NOMO-1 (cell line): ENCODE measurements at regions not wholly inside any gene's neighbourhood (a gene's known extent, or its start where the extent isn't known, plus 50 kb on each side); places are given as distances from the start of the nearest gene placed in this dataset.
"Not testable (repeated sequence)": the region's sequence is repeated elsewhere in the genome, so short reads cannot be mapped to it uniquely, and the experiment has no call there.

Experiments
- DNase-seq, 2 experiments: peaks; one replicate each; lab custom pipeline; 2025; ENCODE audit not compliant: unreplicated experiment in 2 of 2; lab: John Stamatoyannopoulos, UW

GRCh38 chrX:34406580-34406979, 250.5 kb downstream of the TMEM47 start:
- DNase-seq: no peak

GRCh38 chrX:34404386-34405070, 252.6 kb downstream of the TMEM47 start:
- DNase-seq: no peak

DNA sequence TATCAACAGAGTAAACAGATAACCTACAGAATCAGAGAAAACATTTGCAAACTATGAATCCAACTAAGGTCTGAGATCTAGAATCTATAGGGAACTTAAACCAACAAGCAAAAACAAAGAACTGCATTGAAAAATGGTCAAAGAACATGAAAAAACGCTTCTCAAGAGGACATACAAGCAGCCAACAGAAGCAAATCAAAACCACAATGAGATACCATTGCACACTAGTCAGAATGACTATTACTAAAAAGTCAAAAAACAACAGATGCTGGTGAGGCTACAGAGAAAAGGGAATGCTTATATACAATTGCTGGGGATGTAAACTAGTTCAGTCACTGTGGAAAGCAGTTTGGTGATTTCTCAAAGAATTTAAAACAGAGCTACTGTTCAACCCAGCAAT, 255.7 kb downstream of the TMEM47 start:
- no peak for DNase-seq

DNA sequence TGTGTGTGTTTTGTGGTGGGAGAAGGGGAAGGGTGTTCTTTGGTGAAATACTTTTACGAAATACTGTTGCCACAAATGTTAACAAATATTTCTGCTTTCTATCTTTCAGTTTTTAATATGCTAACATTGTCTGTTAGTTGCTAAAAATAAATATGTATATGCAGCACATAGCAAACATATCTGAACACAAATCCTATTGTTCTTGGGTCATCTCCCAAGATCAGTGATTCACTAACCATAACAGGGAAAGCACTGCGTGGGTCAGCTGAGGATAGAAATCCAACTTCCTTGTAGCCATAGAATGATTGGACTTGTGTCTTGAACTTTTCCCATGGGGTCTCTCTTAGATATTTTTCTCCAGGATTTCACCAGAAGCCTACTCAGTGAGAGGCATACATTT, 250.3 kb upstream of the FAM47A start:
- DNase-seq: no peak

GRCh38 chrX:34381241-34381640, 249.1 kb upstream of the FAM47A start:
- no peak for DNase-seq

DNA sequence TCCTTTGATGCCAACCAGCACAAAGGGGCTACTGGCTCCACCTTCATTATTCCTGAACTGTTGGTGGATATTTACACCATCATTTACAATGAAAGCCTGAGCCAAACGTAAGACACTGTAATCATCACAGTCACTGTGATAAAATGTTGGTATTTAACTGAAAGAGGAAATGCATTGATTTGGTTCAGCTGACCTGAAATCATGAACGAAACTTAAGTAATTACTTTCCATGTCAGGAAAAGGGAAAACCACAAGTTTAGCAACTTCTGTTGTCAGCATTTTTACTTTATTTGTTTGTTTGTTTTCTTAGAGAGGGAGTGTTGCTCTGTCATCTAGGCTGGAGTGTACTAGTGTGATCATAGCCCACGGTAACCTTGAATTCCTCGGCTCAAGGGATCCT, 247.8 kb upstream of the FAM47A start:
- no peak for DNase-seq

- DNase-seq: no peak
These were observed 245.5 kb upstream of the FAM47A start for GRCh38 chrX:34377645-34378044.

GRCh38 chrX:34371754-34372153, 239.6 kb upstream of the FAM47A start:
- no peak for DNase-seq

DNA sequence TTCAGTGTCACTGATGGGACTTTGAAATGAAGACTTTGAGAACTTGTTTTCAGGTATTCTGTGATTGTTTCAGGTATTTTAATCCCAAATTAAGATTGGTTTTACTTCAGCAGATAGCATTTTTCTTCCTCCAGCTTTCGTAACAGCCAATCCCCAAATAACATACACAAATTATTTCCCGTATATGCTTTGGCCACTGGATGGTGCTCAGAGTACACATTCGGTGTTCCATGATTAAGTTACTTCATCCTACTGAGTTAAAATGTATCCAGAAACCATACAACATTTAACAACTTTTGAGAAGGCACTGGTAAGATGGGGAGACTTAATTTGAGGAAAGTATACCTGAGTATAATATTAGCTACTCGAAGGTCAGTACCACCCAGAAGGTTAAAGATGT, 233.4 kb upstream of the FAM47A start:
- DNase-seq: no peak

DNA sequence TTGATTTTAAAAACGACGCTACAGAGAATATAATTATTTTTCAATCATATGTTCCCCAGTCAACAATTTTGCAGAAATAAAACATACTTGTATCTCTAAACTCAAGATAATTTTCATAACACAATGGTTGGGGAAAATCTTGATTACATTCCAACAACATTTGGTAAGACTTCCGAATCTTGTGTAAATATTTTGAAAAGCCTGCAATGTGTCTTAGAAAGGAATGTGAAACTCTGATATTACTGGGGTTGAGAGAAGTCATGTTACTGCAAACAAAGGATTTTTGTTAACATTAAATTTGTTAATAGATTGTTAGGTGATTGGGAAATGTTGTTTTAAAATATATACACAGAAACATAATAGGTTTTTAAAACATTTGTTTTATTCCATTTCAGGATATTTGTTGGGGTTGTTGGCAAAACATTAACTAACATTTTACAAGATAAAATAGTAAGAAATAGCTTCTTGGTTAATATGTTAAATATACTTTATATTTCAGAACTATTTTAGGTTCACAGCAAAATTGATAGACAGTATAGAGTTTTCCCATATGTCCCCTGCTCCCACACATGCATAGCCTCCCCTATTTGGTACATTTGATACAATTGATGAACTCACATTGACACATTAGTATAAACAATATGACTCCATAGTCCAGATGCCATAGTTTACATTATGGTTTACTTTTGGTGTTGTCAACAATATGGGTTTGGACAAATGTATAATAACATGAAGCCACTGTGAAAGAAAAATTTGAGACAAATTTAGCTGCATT, 218.6 kb upstream of the FAM47A start:
- no peak for DNase-seq

DNA sequence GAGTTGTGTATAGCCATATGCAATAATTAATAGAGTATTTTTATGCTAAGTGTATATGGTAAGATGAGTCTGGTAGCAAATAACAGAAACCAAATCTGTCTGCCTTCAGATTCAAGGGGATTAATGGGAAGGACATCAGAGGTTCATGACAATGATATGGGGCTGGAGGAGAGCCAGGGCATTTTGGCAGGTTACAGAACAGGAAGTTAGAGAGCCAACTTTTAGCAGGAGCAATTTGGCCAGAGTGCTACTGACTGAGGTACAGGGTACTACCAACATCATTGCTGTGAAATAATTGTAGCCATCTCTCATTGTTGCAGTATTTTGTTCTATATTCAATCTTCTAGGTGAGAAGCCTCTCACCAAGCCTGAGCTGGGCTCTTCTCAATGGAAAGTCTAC, 210.9 kb upstream of the FAM47A start:
- DNase-seq: no peak

GRCh38 chrX:34341814-34342213, 209.7 kb upstream of the FAM47A start:
- DNase-seq: no peak

DNA sequence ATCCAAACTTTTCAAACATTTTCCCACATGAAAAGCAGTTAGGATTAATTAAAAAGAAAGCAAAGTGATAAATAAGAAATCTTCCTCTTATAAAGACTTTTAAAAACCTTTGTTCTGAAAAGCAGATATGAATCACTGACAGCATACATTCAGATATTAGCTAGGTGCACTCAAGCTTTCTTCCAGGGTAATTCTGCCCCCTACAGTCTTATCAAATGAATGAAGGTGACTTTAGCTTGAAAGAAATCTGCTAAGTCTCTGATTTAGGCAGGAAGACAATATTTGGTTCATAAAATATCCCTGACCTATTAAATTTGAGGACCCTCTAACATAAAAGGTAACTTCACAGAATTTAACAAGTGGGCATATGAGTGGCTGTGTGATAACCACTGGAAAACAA, 209.1 kb upstream of the FAM47A start:
- no peak for DNase-seq

DNA sequence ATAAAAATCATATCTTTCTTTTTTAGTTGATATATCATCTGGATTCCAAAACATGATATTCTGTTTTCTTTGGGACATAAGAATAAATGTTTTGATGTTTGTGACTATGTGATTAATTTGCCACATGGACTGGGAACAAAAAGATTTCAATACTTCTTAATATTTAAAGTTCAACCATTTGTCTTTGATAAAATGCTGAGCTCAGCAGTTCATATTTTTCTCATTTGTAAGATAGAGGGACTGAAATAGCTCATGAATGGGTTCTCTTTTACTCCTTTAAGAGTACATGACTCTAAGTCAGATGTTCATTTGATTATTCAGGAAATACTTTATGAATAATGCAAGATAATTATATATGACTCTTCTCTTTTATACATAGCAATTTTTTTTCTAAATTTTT, 205.9 kb upstream of the FAM47A start:
- DNase-seq: no peak

GRCh38 chrX:34335376-34335775, 203.3 kb upstream of the FAM47A start:
- DNase-seq: not testable (repeated sequence)

- peak in 1 of 2 experiments; percentile 4 for DNase-seq
These were observed 200.2 kb upstream of the FAM47A start for GRCh38 chrX:34332334-34332733.

DNA sequence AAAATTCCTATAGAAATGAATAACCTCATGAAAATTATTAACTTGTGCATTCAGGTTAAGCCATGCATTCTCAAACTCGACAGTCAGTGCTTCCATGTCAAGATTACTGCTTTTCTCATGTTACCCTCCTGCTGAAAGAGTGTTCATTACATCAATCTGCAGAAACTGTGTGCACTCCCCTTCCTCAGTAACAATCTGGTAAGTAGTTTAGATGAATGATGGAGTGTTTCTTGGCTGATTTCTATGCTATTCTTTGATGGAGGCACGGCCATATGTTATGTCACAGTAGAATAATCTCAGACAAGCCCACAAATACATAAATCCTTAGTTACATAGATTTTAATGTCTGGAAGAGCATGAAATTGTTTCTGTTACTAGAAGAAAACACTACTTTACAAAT, 193.3 kb upstream of the FAM47A start:
- DNase-seq: no peak

- not testable (repeated sequence) for DNase-seq
These were observed 188.3 kb upstream of the FAM47A start for GRCh38 chrX:34320424-34320823.

DNA sequence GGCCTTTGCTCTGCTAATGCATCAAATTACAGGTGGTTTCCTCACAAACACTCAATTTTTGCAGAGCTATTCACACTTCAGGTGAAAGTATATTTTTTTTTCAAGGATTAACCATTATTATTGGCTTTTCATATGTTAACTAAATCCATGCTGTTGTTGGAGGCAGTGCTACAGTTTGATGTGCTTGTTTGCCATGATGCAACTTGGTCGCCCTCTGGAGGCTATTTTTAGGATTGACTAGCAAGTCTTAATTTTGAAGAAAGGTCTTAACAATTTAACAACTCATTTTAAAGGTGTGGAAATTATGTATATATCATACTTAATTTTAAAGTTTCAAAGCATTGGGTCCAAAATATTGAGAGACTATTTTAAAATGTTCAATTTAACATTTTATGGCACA, 168.8 kb upstream of the FAM47A start:
- DNase-seq: peak; percentile 15 to 44

- DNase-seq: peak; percentile 58 to 78
These were observed 167.4 kb upstream of the FAM47A start for GRCh38 chrX:34299451-34299967.

- DNase-seq: no peak
These were observed 162.6 kb upstream of the FAM47A start for GRCh38 chrX:34294665-34295064.

DNA sequence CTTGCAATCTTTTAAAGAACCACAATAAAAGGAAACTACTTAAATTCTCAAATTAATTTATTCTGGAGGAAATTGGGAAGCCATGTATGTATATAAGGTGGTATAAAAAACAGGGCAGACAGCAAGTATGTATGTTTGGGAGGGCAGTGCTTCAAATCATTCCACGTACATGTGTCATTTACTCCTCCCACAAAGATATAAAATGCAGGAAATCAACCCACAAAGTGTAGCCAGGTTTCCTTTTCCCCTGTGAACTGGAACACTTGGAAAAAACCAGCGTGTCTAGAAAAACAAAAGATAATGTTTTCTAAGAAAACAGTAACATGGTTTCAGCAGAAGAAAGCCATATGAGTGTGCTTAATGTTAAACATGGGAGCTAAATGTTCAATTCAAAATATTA, 156.7 kb upstream of the FAM47A start:
- DNase-seq: no peak
